Mesendoderm (in vitro differentiated cells): ENCODE measurements at regions not wholly inside any gene's neighbourhood (a gene's known extent, or its start where the extent isn't known, plus 50 kb on each side); places are given as distances from the start of the nearest gene placed in this dataset.

Experiments
- DNase-seq: peaks from one replicate; pipeline ENCODE4 v3.0.0; 2013
- H2AK5ac ChIP-seq: 2 replicates; pipeline ENCODE4 v1.6.1; 2013; ENCODE audit warnings: low read length, inconsistent platforms
- H2BK120ac ChIP-seq: 2 replicates; pipeline ENCODE4 v1.6.1; 2013; ENCODE audit warnings: low read depth, mild to moderate bottlenecking, low read length, moderate library complexity, mixed read lengths
- H2BK15ac ChIP-seq: replicated peaks from 2 replicates; pipeline ENCODE4 v1.6.1; 2013; ENCODE audit warnings: low read depth, mild to moderate bottlenecking, moderate library complexity
- H2BK5ac ChIP-seq: 2 replicates; pipeline ENCODE4 v1.6.1; 2013; ENCODE audit warnings: low read length, inconsistent platforms
- H3K18ac ChIP-seq: 2 replicates; pipeline ENCODE4 v1.6.1; 2013; ENCODE audit warnings: mild to moderate bottlenecking, low read length, mixed read lengths
- H3K23ac ChIP-seq: one replicate; pipeline ENCODE4 v1.6.1; 2013; ENCODE audit warnings: low read length
- H3K27ac ChIP-seq: 2 replicates; pipeline ENCODE4 v1.5.1; 2013; ENCODE audit warnings: low read depth, mild to moderate bottlenecking, inconsistent platforms, low read length, moderate library complexity
- H3K27me3 ChIP-seq: 2 replicates; pipeline ENCODE4 v1.6.1; 2013; ENCODE audit warnings: low read length, control low read depth, mild to moderate bottlenecking, inconsistent platforms; ENCODE audit not compliant: insufficient read depth, poor library complexity
- H3K36me3 ChIP-seq: 2 replicates; pipeline ENCODE4 v1.6.1; 2013; ENCODE audit warnings: low read length, inconsistent platforms; ENCODE audit not compliant: control insufficient read depth, insufficient read depth
- H3K4ac ChIP-seq: one replicate; pipeline ENCODE4 v1.6.1; 2013; ENCODE audit warnings: low read depth, mild to moderate bottlenecking, low read length, moderate library complexity
- H3K4me1 ChIP-seq: 2 replicates; pipeline ENCODE4 v1.6.1; 2013; ENCODE audit warnings: low read depth, low read length, inconsistent platforms; ENCODE audit not compliant: control insufficient read depth
- H3K4me2 ChIP-seq: 2 replicates; pipeline ENCODE4 v1.6.1; 2013; ENCODE audit warnings: low read length
- H3K4me3 ChIP-seq: 2 replicates; pipeline ENCODE4 v1.5.1; 2013; ENCODE audit warnings: mild to moderate bottlenecking, low read length
- H3K56ac ChIP-seq: one replicate; pipeline ENCODE4 v1.6.1; 2013; ENCODE audit warnings: low read length
- H3K79me1 ChIP-seq: 2 replicates; pipeline ENCODE4 v1.6.1; 2013; ENCODE audit warnings: low read length, inconsistent platforms
- H3K79me2 ChIP-seq: 2 replicates; pipeline ENCODE4 v1.6.1; 2013; ENCODE audit warnings: mild to moderate bottlenecking, low read length; ENCODE audit not compliant: control insufficient read depth, insufficient read depth
- H3K9ac ChIP-seq: 2 replicates; pipeline ENCODE4 v1.6.1; 2013; ENCODE audit warnings: low read length, inconsistent platforms
- H4K5ac ChIP-seq: one replicate; pipeline ENCODE4 v1.6.1; 2013; ENCODE audit warnings: low read length
- H4K8ac ChIP-seq: one replicate; pipeline ENCODE4 v1.6.1; 2013; ENCODE audit warnings: low read depth, mild to moderate bottlenecking, control low read depth, low read length, moderate library complexity
- WGBS: extraction: QIAGEN DNeasy Blood & Tissue Kit; methylation state at CpG from one replicate; pipeline ENCODE4 v1.1.7; 2013; ENCODE audit warnings: low lambda C conversion rate, missing lambda C conversion rate; ENCODE audit not compliant: insufficient coverage; ENCODE audit errors: extremely low coverage; 5-methylcytosine and 5-hydroxymethylcytosine counted together

- no peak overlapping the region for H2BK5ac ChIP-seq
- no peaks in the 10 kb centered on the region for H3K79me2 ChIP-seq
- no peaks in the 10 kb centered on the region for H3K79me1 ChIP-seq
- no peaks in the 10 kb centered on the region for H3K4me1 ChIP-seq
- no peak overlapping the region for H4K5ac ChIP-seq
- H2BK120ac ChIP-seq = no peak overlapping the region
- no peak for DNase-seq
- no peak overlapping the region for H2AK5ac ChIP-seq
- H3K4me2 ChIP-seq = no peak overlapping the region
- WGBS = no CpG with 5 or more reads among the region's 2 CpGs
- no peak overlapping the region for H3K4me3 ChIP-seq
- H3K27me3 ChIP-seq = no peaks in the 10 kb centered on the region
- H3K36me3 ChIP-seq = no peaks in the 10 kb centered on the region
- no peak overlapping the region for H2BK15ac ChIP-seq
- H3K23ac ChIP-seq = no peak overlapping the region
- no peak overlapping the region for H3K27ac ChIP-seq
- H3K4ac ChIP-seq = no peak overlapping the region
- no peak overlapping the region for H3K9ac ChIP-seq
- no peak overlapping the region for H3K56ac ChIP-seq
- no peak overlapping the region for H3K18ac ChIP-seq
- no peak overlapping the region for H4K8ac ChIP-seq
Measured at GRCh38 chr5:152701305-152701949, 296.3 kb upstream of the NMUR2 start.

GRCh38 chr5:152704286-152704685 is 299.2 kb upstream of the NMUR2 start:
- H3K79me1 ChIP-seq = no peaks in the 10 kb centered on the region
- no peak overlapping the region for H3K23ac ChIP-seq
- H3K56ac ChIP-seq = no peak overlapping the region
- no peaks in the 10 kb centered on the region for H3K4me1 ChIP-seq
- H3K4ac ChIP-seq = no peak overlapping the region
- no peak overlapping the region for H2AK5ac ChIP-seq
- no peak overlapping the region for H2BK120ac ChIP-seq
- H3K27me3 ChIP-seq = no peaks in the 10 kb centered on the region
- H3K79me2 ChIP-seq = no peaks in the 10 kb centered on the region
- H3K9ac ChIP-seq = no peak overlapping the region
- no peak overlapping the region for H2BK15ac ChIP-seq
- no peak overlapping the region for H3K27ac ChIP-seq
- H3K4me3 ChIP-seq = no peak overlapping the region
- no CpG with 5 or more reads among the region's 1 CpG for WGBS
- no peak overlapping the region for H4K8ac ChIP-seq
- no peak overlapping the region for H2BK5ac ChIP-seq
- no peak overlapping the region for H3K4me2 ChIP-seq
- H4K5ac ChIP-seq = no peak overlapping the region
- H3K18ac ChIP-seq = no peak overlapping the region
- DNase-seq = no peak
- H3K36me3 ChIP-seq = no peaks in the 10 kb centered on the region

- no peaks in the 10 kb centered on the region for H3K36me3 ChIP-seq
Measured at GRCh38 chr5:152711801-152712388, 306.8 kb upstream of the NMUR2 start.

GRCh38 chr5:152717393-152717792 is 312.3 kb upstream of the NMUR2 start:
- H3K23ac ChIP-seq = no peak overlapping the region
- H3K79me2 ChIP-seq = no peaks in the 10 kb centered on the region
- H3K56ac ChIP-seq = no peak overlapping the region
- no peak overlapping the region for H3K4me3 ChIP-seq
- no peak overlapping the region for H3K4me2 ChIP-seq
- H2BK120ac ChIP-seq = no peak overlapping the region
- WGBS = no CpG with 5 or more reads among the region's 2 CpGs
- no peaks in the 10 kb centered on the region for H3K27me3 ChIP-seq
- no peak overlapping the region for H2BK5ac ChIP-seq
- no peak overlapping the region for H3K4ac ChIP-seq
- no peak overlapping the region for H2AK5ac ChIP-seq
- H3K4me1 ChIP-seq = no peaks in the 10 kb centered on the region
- no peak overlapping the region for H3K18ac ChIP-seq
- no peaks in the 10 kb centered on the region for H3K36me3 ChIP-seq
- no peak overlapping the region for H4K8ac ChIP-seq
- H3K27ac ChIP-seq = no peak overlapping the region
- no peaks in the 10 kb centered on the region for H3K79me1 ChIP-seq
- H2BK15ac ChIP-seq = no peak overlapping the region
- no peak for DNase-seq
- no peak overlapping the region for H4K5ac ChIP-seq
- H3K9ac ChIP-seq = no peak overlapping the region

More at GRCh38 chr5:152711801-152712388, 306.8 kb upstream of the NMUR2 start:
- H3K56ac ChIP-seq = no peak overlapping the region
- H4K5ac ChIP-seq = no peak overlapping the region
- no peak overlapping the region for H3K23ac ChIP-seq
- no peak overlapping the region for H2BK15ac ChIP-seq
- H3K18ac ChIP-seq = no peak overlapping the region
- no peaks in the 10 kb centered on the region for H3K4me1 ChIP-seq
- WGBS = no CpG with 5 or more reads among the region's 2 CpGs
- H2BK5ac ChIP-seq = no peak overlapping the region
- no peak for DNase-seq
- no peaks in the 10 kb centered on the region for H3K79me1 ChIP-seq
- H4K8ac ChIP-seq = no peak overlapping the region
- H3K27ac ChIP-seq = no peak overlapping the region
- no peak overlapping the region for H3K4me2 ChIP-seq
- H2BK120ac ChIP-seq = no peak overlapping the region
- H3K27me3 ChIP-seq = no peaks in the 10 kb centered on the region
- no peak overlapping the region for H2AK5ac ChIP-seq
- H3K79me2 ChIP-seq = no peaks in the 10 kb centered on the region
- H3K4me3 ChIP-seq = no peak overlapping the region
- no peak overlapping the region for H3K4ac ChIP-seq
- H3K9ac ChIP-seq = no peak overlapping the region

- Histone ChIP-seq H3K23ac (no peak overlapping the region), H3K4me3 (no peak overlapping the region), H3K36me3 (no peaks in the 10 kb centered on the region), H4K5ac (no peak overlapping the region), H3K4ac (no peak overlapping the region), H3K79me1 (no peaks in the 10 kb centered on the region), H3K4me1 (no peaks in the 10 kb centered on the region), H3K18ac (no peak overlapping the region), H3K79me2 (no peaks in the 10 kb centered on the region), H3K56ac (no peak overlapping the region), H4K8ac (no peak overlapping the region), H2AK5ac (no peak overlapping the region), H3K27ac (no peak overlapping the region), H2BK5ac (no peak overlapping the region), H2BK15ac (no peak overlapping the region), H3K9ac (no peak overlapping the region), H2BK120ac (no peak overlapping the region), H3K4me2 (no peak overlapping the region), H3K27me3 (no peaks in the 10 kb centered on the region)
- DNase-seq = peak; percentile 6
- no CpG with 5 or more reads among the region's 6 CpGs for WGBS
Measured at GRCh38 chr5:152723482-152723881, 318.4 kb upstream of the NMUR2 start.

- no peak overlapping the region for H2BK15ac ChIP-seq
- no peak overlapping the region for H2BK120ac ChIP-seq
- no peak overlapping the region for H2BK5ac ChIP-seq
- no peak overlapping the region for H3K56ac ChIP-seq
- no peak overlapping the region for H4K8ac ChIP-seq
- no peak overlapping the region for H3K9ac ChIP-seq
- H3K4me2 ChIP-seq = no peak overlapping the region
- H4K5ac ChIP-seq = no peak overlapping the region
- H3K27ac ChIP-seq = no peak overlapping the region
- H3K27me3 ChIP-seq = no peaks in the 10 kb centered on the region
- H3K18ac ChIP-seq = no peak overlapping the region
- no peak for DNase-seq
- no peak overlapping the region for H2AK5ac ChIP-seq
- H3K36me3 ChIP-seq = no peaks in the 10 kb centered on the region
- no peak overlapping the region for H3K4me3 ChIP-seq
- no peak overlapping the region for H3K23ac ChIP-seq
- H3K4me1 ChIP-seq = no peaks in the 10 kb centered on the region
- no peaks in the 10 kb centered on the region for H3K79me1 ChIP-seq
- WGBS = no CpG with 5 or more reads among the region's 3 CpGs
- H3K79me2 ChIP-seq = no peaks in the 10 kb centered on the region
- H3K4ac ChIP-seq = no peak overlapping the region
Measured at GRCh38 chr5:152730176-152730575, 325.1 kb upstream of the NMUR2 start.
